Fibroblast of the aortic adventitia (primary cell): ENCODE measurements at regions not wholly inside any gene's neighbourhood (a gene's known extent, or its start where the extent isn't known, plus 50 kb on each side); places are given as distances from the start of the nearest gene placed in this dataset.

Experiments used
- DNase-seq: peaks from one replicate; pipeline ENCODE4 v3.0.0-alpha.2; 2010; ENCODE audit warnings: low read depth
- H3K4me3 ChIP-seq: 2 replicates; pipeline ENCODE4 v1.5.1; 2011; ENCODE audit warnings: low read depth, mild to moderate bottlenecking, control low read depth, low read length, moderate library complexity
- TF ChIP-seq, protein P1 (sequence below): IDR thresholded peaks from 2 replicates; pipeline ENCODE4 v1.5.1; 2011; ENCODE audit warnings: mild to moderate bottlenecking, low read length, control low read depth, inconsistent platforms; ENCODE audit not compliant: insufficient read depth

DNA sequence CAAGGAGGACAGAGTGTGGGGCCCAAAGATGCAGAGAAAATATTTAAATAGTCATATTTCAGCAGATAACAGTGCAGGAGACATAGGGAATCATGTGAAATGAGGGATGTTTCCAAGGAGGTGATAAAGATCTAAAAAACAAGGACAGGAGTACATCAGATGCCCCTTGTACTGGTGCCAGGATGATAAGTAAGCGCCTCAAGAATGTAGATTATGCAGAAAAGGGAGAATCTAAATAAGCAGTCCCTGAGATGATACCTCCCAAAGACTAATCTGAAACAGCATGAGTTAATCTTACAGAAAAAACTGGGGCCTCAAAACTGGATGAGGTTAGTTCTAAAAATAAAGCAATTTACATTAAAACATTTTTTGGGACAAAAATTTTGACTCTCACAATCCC is 136.1 kb upstream of the WDFY3 start:
- no peak for DNase-seq
- H3K4me3 ChIP-seq, result no peak overlapping the region
- TF ChIP-seq, protein P1, sequence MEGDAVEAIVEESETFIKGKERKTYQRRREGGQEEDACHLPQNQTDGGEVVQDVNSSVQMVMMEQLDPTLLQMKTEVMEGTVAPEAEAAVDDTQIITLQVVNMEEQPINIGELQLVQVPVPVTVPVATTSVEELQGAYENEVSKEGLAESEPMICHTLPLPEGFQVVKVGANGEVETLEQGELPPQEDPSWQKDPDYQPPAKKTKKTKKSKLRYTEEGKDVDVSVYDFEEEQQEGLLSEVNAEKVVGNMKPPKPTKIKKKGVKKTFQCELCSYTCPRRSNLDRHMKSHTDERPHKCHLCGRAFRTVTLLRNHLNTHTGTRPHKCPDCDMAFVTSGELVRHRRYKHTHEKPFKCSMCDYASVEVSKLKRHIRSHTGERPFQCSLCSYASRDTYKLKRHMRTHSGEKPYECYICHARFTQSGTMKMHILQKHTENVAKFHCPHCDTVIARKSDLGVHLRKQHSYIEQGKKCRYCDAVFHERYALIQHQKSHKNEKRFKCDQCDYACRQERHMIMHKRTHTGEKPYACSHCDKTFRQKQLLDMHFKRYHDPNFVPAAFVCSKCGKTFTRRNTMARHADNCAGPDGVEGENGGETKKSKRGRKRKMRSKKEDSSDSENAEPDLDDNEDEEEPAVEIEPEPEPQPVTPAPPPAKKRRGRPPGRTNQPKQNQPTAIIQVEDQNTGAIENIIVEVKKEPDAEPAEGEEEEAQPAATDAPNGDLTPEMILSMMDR, result no peak

DNA sequence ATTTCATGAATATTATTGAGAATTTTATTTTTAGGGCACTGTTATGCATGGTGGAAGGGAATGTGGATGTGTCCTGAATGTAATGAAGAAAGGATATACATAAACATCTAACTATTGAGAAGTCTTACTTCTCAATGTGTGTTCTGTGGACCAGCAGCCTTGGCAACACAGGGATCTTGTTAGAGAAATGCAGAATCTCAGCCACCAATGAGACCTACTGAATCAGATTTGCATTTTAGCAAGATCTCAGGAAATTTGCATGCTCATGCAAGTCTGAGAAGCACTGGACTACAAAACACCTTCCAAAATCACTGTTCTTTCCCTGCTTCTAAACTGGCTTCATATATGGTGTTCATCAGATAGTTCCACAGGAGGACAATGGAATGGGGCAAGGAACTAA is 139.7 kb upstream of the WDFY3 start:
- TF ChIP-seq, protein P1, result no peak
- no peak overlapping the region for H3K4me3 ChIP-seq
- DNase-seq, result no peak

DNA sequence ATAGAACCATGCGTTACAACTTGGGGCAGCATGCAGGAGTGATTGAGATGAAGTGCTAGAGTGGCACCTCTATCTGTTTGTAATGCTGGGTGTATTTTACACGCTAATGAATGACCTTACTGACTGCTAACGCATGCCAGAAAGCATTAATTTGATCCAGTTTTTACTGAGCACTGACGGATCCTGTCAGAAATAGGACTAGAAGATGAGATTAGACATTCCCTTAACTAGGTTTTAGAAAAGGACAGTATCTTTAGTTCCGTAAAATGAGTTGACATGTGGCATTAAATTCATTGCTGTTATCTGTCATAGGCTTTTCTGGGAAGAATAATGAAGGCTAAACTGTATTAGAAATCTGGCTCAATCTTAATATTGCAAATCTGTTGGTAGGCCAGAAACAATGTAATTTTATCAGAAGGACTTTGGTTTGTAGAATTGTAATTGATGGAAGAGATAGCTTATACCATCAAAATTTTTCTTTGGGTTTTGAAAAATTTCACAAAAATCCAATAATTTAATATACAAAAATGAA is 140.4 kb upstream of the WDFY3 start:
- DNase-seq, result no peak
- H3K4me3 ChIP-seq, result no peak overlapping the region
- TF ChIP-seq, protein P1, result no peak

DNA sequence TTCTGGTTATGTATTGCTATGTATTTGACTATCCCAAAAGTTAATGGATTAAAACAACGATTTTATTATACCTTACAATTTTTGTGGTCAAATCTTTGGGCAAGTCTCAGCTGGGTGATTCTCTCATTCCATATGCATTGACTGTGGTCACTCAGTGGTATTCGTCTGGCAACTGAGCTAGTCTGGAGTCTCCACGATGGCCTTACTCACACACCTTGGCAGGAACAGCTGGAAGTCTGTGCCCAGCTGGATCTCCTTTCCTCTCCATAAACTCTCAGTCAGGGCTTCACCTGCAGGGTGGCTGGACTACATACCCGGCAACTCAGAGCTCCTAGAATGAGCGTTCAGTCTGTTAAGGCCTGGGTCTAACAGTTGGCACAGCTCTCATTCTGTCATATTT is 141.1 kb upstream of the WDFY3 start:
- DNase-seq, result no peak
- H3K4me3 ChIP-seq, result no peak overlapping the region
- TF ChIP-seq, protein P1, result no peak

DNA sequence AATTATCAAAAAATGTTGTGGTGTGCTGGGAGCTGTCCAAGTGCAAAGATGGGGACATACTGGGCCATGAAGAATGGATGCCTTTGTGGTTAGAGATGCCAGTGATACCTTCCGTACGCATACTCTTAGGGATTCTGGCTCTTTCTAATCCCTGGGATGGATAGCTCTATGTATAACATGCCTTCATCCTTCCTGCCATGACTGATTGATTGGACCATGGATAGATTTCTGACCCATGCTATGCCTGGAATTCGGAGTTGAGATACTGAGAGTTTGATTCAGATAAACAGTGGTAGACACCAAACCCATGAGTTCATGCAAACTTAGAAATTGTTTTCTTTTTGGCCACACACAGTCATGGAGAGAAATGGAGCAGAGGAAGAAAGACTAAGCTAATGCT is 147.2 kb upstream of the WDFY3 start:
- TF ChIP-seq, protein P1, result no peak
- H3K4me3 ChIP-seq, result no peak overlapping the region
- no peak for DNase-seq

DNA sequence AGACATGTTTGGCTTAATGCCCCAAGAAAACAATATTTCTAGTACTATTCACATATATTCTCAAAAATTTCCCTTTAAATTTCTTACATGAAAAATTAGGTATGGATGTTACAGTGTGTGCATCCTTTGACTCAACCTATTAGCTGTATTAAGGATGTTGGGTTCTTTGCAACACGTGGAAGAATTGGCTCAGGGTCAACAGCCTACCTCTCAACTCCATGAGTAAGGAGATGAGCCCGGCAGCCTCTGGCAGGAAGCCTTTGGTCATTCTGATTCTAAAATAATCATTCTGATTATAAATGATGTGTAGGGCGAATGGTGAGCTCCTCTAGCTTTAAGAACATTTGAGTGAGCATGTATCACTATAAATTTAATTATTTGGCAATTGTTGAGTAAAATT is 148.0 kb upstream of the WDFY3 start:
- H3K4me3 ChIP-seq, result no peak overlapping the region
- no peak for DNase-seq
- TF ChIP-seq, protein P1, result no peak

DNA sequence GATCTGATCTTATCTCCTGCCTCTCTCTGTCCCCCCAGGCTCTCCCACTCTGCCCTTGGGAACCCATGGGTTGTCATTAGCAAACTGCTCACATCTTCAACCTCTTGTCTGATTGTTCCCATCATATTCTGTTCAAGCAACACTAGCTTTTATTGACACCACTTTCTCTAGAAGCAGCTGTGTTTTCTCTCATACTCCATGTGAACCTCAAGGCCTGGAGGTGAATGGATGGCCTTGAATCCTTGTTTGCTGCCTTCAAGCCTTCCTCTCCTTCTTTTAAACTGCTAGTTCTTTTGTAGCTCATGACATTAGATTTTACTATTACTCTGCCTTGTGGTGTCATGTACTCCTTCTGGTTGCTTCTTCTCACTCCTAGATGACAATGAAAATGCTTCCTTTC is 149.5 kb upstream of the WDFY3 start:
- no peak for DNase-seq
- TF ChIP-seq, protein P1, result no peak
- H3K4me3 ChIP-seq, result no peak overlapping the region
